Spleen (tissue), 11 donors: ENCODE measurements at regions not wholly inside any gene's neighbourhood (a gene's known extent, or its start where the extent isn't known, plus 50 kb on each side); places are given as distances from the start of the nearest gene placed in this dataset.

Experiments used
- DNase-seq: peaks from one replicate; pipeline ENCODE4 v3.0.0-alpha.2; 2020
- H3K27ac ChIP-seq, 8 donors: fragments of 200-600 bp; sonication (generic) in 7 of 8; 1 replicate in 4 of 8; 2 replicates in 4 of 8; pipeline versions ENCODE4 v1.5.0 to v1.8.0; 2016 to 2021; ENCODE audit warnings: inconsistent platforms in 4 of 8, mild to moderate bottlenecking in 4 of 8, moderate library complexity in 1 of 8
- H3K27me3 ChIP-seq, 7 donors: fragments of 200-600 bp; sonication (generic) in 6 of 7; replicated peaks in 1 of 7; 1 replicate in 4 of 7; 2 replicates in 3 of 7; pipeline versions ENCODE4 v1.5.0 to v1.8.0; 2016 to 2021; ENCODE audit warnings: inconsistent platforms in 3 of 7, mild to moderate bottlenecking in 1 of 7
- H3K36me3 ChIP-seq, 6 donors: fragments of 200-600 bp; sonication (generic) in 5 of 6; 1 replicate in 4 of 6; 2 replicates in 2 of 6; pipeline versions ENCODE4 v1.5.0 to v1.8.0; 2016 to 2021; ENCODE audit warnings: inconsistent platforms in 2 of 6
- H3K4me1 ChIP-seq, 6 donors: fragments of 200-600 bp; sonication (generic) in 5 of 6; 1 replicate in 3 of 6; 2 replicates in 3 of 6; pipeline versions ENCODE4 v1.5.0 to v1.8.0; 2016 to 2021; ENCODE audit warnings: inconsistent platforms in 3 of 6
- H3K4me3 ChIP-seq, 8 donors: fragments of 200-600 bp; sonication (generic) in 7 of 8; 1 replicate in 4 of 8; 2 replicates in 4 of 8; pipeline versions ENCODE4 v1.5.0 to v1.8.0; 2016 to 2021; ENCODE audit warnings: inconsistent platforms in 4 of 8, mild to moderate bottlenecking in 4 of 8, moderate library complexity in 2 of 8
- H3K9me3 ChIP-seq, 8 donors: fragments of 200-600 bp; sonication (generic) in 7 of 8; 1 replicate in 4 of 8; 2 replicates in 4 of 8; pipeline versions ENCODE4 v1.5.0 to v1.8.0; 2016 to 2021; ENCODE audit warnings: inconsistent platforms in 4 of 8
- POLR2A ChIP-seq, 3 donors: fragments of 450-650 bp; IDR thresholded peaks; one replicate each; pipeline ENCODE4 v1.5.1; 2017; ENCODE audit warnings: antibody characterized with exemption in 3 of 3, mild to moderate bottlenecking in 1 of 3
- POLR2AphosphoS5 ChIP-seq, 3 donors: sonication (generic); formaldehyde crosslinking; IDR thresholded peaks; one replicate each; pipeline ENCODE4 v1.5.1; 2017; ENCODE audit warnings: antibody characterized with exemption in 3 of 3
- WGBS, 5 donors: extraction: QIAGEN DNeasy Blood & Tissue Kit in 3 of 5; methylation state at CpG; one replicate each; pipeline versions ENCODE4 v1.1.5 to v1.1.7; 2013 to 2018; 5-methylcytosine and 5-hydroxymethylcytosine counted together
- intact Hi-C: fragments of 100-400 bp; cut with DNase I; formaldehyde crosslinking; loops from one replicate; pipeline ENCODE4 v1.15.0; 2023; ENCODE audit warnings: low total_unique reads
- TF ChIP-seq, protein P1 (sequence below), 11 experiments: fragments of 200-600 bp in 7 of 11; fragments of 450-650 bp in 4 of 11; sonication (generic) in 4 of 11; IDR thresholded peaks in 8 of 11; conservative IDR thresholded peaks in 3 of 11; 1 replicate in 7 of 11; 2 replicates in 4 of 11; pipeline versions ENCODE4 v1.4.0 to v1.8.0; 2016 to 2021; ENCODE audit warnings: antibody characterized with exemption in 11 of 11, inconsistent platforms in 4 of 11, mild to moderate bottlenecking in 1 of 11
- donor health status: healthy with polysubstance abuse.
- donor health status: DM: no; HTN: no; CAD: no; lungs with moderate emphysema.
- donor health status: DM: no; HTN: no; CAD: no.
- donor health status: Bipolar disorder and iron deficiency.
- donor health status: healthy.
- donor health status: DM: no; HTN: no; CAD: no.
- donor health status: DM: yes; HTN: yes; CAD: no.

DNA sequence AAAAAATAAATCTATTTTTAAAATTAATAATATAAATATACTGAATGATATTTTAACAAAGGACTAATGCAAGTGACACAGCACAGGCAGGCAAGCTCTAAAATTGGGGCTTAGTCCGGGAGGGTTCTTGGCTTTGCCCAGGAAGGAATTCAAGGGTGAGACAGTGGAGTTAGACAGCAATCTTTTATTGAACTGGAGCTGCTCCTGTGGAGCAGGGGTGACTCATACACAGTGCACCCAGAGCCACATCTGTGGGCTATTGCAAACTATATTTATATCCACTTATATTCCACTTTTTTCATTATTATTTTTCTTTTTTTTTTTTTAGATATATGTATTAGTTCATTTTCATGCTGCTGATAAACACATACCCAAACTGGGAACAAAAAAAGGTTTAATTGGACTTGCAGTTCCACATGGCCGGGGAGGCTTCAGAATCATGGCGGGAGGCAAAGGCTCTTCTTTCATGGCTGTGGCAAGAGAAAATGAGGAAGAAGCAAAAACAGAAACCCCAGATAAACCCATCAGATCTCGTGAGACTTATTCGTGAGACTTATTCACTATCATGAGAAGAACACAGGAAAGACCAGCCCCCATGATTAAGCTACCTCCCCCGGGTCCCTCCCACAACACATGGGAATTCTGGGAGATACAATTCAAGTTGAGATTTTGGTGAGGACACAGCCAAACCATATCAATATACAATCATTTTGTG is 437.1 kb downstream of the BCL11A start:
- intact Hi-C loops = no loop called here
- DNase-seq = no peak
- no peak for TF ChIP-seq POLR2A (IDR thresholded peaks at IDR 0.05)
- no peak for TF ChIP-seq POLR2AphosphoS5 (IDR thresholded peaks at IDR 0.05)
- TF ChIP-seq, protein P1, sequence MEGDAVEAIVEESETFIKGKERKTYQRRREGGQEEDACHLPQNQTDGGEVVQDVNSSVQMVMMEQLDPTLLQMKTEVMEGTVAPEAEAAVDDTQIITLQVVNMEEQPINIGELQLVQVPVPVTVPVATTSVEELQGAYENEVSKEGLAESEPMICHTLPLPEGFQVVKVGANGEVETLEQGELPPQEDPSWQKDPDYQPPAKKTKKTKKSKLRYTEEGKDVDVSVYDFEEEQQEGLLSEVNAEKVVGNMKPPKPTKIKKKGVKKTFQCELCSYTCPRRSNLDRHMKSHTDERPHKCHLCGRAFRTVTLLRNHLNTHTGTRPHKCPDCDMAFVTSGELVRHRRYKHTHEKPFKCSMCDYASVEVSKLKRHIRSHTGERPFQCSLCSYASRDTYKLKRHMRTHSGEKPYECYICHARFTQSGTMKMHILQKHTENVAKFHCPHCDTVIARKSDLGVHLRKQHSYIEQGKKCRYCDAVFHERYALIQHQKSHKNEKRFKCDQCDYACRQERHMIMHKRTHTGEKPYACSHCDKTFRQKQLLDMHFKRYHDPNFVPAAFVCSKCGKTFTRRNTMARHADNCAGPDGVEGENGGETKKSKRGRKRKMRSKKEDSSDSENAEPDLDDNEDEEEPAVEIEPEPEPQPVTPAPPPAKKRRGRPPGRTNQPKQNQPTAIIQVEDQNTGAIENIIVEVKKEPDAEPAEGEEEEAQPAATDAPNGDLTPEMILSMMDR (IDR thresholded peaks at IDR 0.05 in 8 of 11, conservative IDR thresholded peaks at IDR 0.05 in 3 of 11) = no peak
- Histone ChIP-seq H3K36me3 (no peaks in the 10 kb centered on the region), H3K4me1 (no peaks in the 10 kb centered on the region), H3K4me3 (no peak overlapping the region), H3K27me3 (no peaks in the 10 kb centered on the region), H3K27ac (no peak overlapping the region), H3K9me3 (peaks cover 0 to 17% (median 0%) of the 10 kb centered on the region in 8 donors)
- 77 to 84% (median 81%) methylated on average over 5 to 6 of the region's 6 CpGs for WGBS, 5 donors

DNA sequence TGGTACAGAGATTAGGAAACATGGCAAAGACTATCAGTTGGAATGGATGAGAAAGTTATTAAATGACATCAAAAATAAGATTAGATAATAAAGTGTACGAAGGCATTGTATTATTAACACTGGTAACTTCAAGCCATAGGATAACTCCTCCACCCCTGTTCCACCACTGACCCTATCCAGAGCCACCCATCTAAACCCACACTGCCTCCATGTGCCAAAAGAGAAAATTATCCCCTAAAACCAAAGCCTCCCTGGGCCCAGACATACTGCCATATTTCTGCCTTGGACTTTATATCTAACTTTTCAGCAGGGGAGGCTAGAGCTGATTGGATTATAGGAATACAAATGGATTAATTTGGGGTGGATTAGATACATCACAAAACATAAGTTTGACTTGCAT is 443.7 kb downstream of the BCL11A start:
- H3K4me3 ChIP-seq = no peak overlapping the region
- TF ChIP-seq POLR2A (IDR thresholded peaks at IDR 0.05) (no peak), POLR2AphosphoS5 (IDR thresholded peaks at IDR 0.05) (no peak)
- TF ChIP-seq, protein P1 (IDR thresholded peaks at IDR 0.05 in 8 of 11, conservative IDR thresholded peaks at IDR 0.05 in 3 of 11) = no peak
- intact Hi-C loops = no loop called here
- H3K27me3 ChIP-seq = no peaks in the 10 kb centered on the region
- 77 to 97% (median 81%) methylated on average over 1 of the region's 1 CpG for WGBS, 5 donors
- peaks cover 0 to 9% (median 0%) of the 10 kb centered on the region in 6 donors for H3K4me1 ChIP-seq
- DNase-seq = no peak
- H3K36me3 ChIP-seq = no peaks in the 10 kb centered on the region
- no peaks in the 10 kb centered on the region for H3K9me3 ChIP-seq
- no peak overlapping the region for H3K27ac ChIP-seq

DNA sequence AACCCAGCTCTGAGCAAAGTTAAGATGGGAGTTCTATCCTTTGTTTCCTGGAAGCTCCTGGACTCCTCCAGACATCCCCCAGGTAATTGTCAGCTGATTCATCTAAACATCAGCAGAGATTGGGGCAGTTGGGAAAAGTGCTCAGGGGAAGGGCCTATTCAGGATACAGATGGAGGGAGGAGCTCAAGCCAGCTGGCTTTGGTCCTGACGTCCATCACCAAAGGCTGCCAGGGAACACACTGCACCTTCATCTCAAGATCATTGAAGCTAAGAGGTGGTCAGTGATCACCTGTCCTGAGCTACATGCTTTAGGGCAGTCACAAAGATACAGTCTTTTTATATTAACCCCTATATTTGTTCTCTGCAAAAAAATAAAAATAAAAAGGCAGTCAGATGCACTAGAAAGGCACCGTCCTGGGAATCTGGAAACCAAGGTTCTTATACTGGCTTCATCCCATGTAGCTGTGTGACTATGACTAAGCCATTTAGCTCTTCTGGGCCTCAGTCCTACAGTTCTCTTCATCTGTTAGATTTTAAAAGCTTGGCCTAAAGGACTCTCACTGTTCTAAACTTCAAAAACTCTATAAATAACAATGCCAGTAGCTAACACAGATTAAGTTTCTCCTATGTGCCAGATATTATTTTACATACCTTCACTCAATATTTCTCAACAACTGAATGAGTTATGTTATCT is 446.5 kb downstream of the BCL11A start:
- no peak overlapping the region for H3K4me3 ChIP-seq
- H3K36me3 ChIP-seq = no peaks in the 10 kb centered on the region
- peaks cover 0 to 13% (median 0%) of the 10 kb centered on the region in 6 donors for H3K4me1 ChIP-seq
- H3K27ac ChIP-seq = no peak overlapping the region
- no peak for DNase-seq
- H3K27me3 ChIP-seq = no peaks in the 10 kb centered on the region
- TF ChIP-seq, protein P1 (IDR thresholded peaks at IDR 0.05 in 8 of 11, conservative IDR thresholded peaks at IDR 0.05 in 3 of 11) = no peak
- TF ChIP-seq POLR2A (IDR thresholded peaks at IDR 0.05) = no peak
- no peak for TF ChIP-seq POLR2AphosphoS5 (IDR thresholded peaks at IDR 0.05)
- 75 to 82% (median 80%) methylated on average over 2 of the region's 2 CpGs for WGBS, 5 donors
- no peaks in the 10 kb centered on the region for H3K9me3 ChIP-seq
- intact Hi-C loops = no loop called here

DNA sequence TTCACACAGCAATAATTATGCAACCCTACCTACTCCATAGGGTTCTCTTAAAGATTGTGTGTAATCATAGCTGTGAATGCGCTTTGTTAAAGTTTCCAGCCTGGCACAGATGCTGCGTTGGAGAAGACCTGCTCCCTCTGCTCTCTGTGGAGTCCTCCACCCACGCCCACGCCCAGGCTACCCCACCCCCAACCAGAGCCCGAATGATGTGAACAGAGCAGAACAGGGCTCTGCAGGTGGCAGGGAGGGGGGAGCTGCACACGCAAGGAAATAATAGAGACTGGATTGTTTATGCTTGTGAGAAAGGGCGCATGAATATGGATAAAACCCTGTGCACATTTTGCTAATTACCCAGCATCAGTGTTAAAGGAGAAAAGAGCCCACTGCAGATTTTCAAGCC is 447.5 kb downstream of the BCL11A start:
- Histone ChIP-seq H3K4me1 (peaks cover 0 to 13% (median 0%) of the 10 kb centered on the region in 6 donors), H3K27ac (no peak overlapping the region), H3K27me3 (no peaks in the 10 kb centered on the region), H3K9me3 (no peaks in the 10 kb centered on the region), H3K36me3 (no peaks in the 10 kb centered on the region), H3K4me3 (no peak overlapping the region)
- TF ChIP-seq, protein P1 (IDR thresholded peaks at IDR 0.05 in 8 of 11, conservative IDR thresholded peaks at IDR 0.05 in 3 of 11) = no peak
- TF ChIP-seq POLR2AphosphoS5 (IDR thresholded peaks at IDR 0.05) (no peak), POLR2A (IDR thresholded peaks at IDR 0.05) (no peak)
- WGBS, 5 donors = 55 to 68% (median 59%) methylated on average over 7 of the region's 7 CpGs
- intact Hi-C loops = no loop called here
- DNase-seq = no peak
